Pancreas (tissue), 10 donors: ENCODE measurements at regions not wholly inside any gene's neighbourhood (a gene's known extent, or its start where the extent isn't known, plus 50 kb on each side); places are given as distances from the start of the nearest gene placed in this dataset.

Experiments
- ATAC-seq, 4 donors: fragments of 200-7000 bp; cut with Tn5 transposase; one replicate each; pipeline versions ENCODE4 v1.8.0 to v1.9.1; 2020; ENCODE audit warnings: mild to moderate bottlenecking in 4 of 4, moderate library complexity in 4 of 4
- DNase-seq, 6 donors: peaks; one replicate each; pipeline ENCODE4 v3.0.0-alpha.2; 2020
- FAIRE-seq: peaks from 2 replicates; lab custom pipeline; 2012; peaks lifted over from hg19 to GRCh38; lab: Jason Lieb, UNC
- H3K27ac ChIP-seq, 4 donors: fragments of 200-600 bp; sonication (generic); 1 replicate in 3 of 4; 2 replicates in 1 of 4; pipeline versions ENCODE4 v1.5.0 to v1.8.0; 2020
- H3K27me3 ChIP-seq, 4 donors: fragments of 200-600 bp; one replicate each; pipeline ENCODE4 v1.8.0; 2021
- H3K36me3 ChIP-seq, 3 donors: fragments of 200-600 bp; sonication (generic) in 1 of 3; one replicate each; pipeline versions ENCODE4 v1.5.0 to v1.8.0; 2020 to 2021
- H3K4me1 ChIP-seq, 3 donors: fragments of 200-600 bp; one replicate each; pipeline ENCODE4 v1.8.0; 2021
- H3K4me3 ChIP-seq, 4 donors: fragments of 200-600 bp; sonication (generic) in 2 of 4; one replicate each; pipeline versions ENCODE4 v1.5.0 to v1.8.0; 2020 to 2021
- H3K9me3 ChIP-seq, 4 donors: fragments of 200-600 bp; one replicate each; pipeline ENCODE4 v1.8.0; 2021
- CTCF ChIP-seq, 4 donors: fragments of 200-600 bp; sonication (generic) in 3 of 4; IDR thresholded peaks; one replicate each; pipeline versions ENCODE4 v1.5.0 to v1.8.0; 2021; ENCODE audit warnings: antibody characterized with exemption in 4 of 4
- WGBS, 2 donors: extraction: QIAGEN DNeasy Blood & Tissue Kit; methylation state at CpG; one replicate each; pipeline ENCODE4 v1.1.7; 2013; 5-methylcytosine and 5-hydroxymethylcytosine counted together
- intact Hi-C, 3 donors: fragments of 100-400 bp; cut with DNase I; formaldehyde crosslinking; loops; one replicate each; pipeline versions ENCODE4 v1.11.1 to v1.14.2; 2022
- donor health status: healthy with polysubstance abuse.
- donor health status: DM: no; HTN: no; CAD: no; lungs with moderate emphysema.
- donor health status: DM: no; HTN: no; CAD: no.
- donor health status: control.
- donor health status: control.
- donor health status: Bipolar disorder and iron deficiency.
- donor health status: DM: yes; HTN: yes; CAD: no.
- donor health status: DM: no; HTN: no; CAD: no.
- donor health status: DM: no; HTN: no; CAD: no.
- donor health status: DM: yes; HTN: yes; CAD: no.

GRCh38 chr18:28760299-28760698, 583.4 kb upstream of the CDH2 start:
- Histone ChIP-seq H3K9me3 (no peaks in the 10 kb centered on the region), H3K4me3 (no peak overlapping the region), H3K4me1 (no peaks in the 10 kb centered on the region), H3K36me3 (no peaks in the 10 kb centered on the region), H3K27ac (no peak overlapping the region), H3K27me3 (no peaks in the 10 kb centered on the region)
- FAIRE-seq (no peak), ATAC-seq (no peak), DNase-seq (no peak)
- intact Hi-C loops = no loop called here
- WGBS, 2 donors = 60 to 73% methylated on average over 5 of the region's 5 CpGs
- no peak for TF ChIP-seq CTCF (IDR thresholded peaks at IDR 0.05)

DNA sequence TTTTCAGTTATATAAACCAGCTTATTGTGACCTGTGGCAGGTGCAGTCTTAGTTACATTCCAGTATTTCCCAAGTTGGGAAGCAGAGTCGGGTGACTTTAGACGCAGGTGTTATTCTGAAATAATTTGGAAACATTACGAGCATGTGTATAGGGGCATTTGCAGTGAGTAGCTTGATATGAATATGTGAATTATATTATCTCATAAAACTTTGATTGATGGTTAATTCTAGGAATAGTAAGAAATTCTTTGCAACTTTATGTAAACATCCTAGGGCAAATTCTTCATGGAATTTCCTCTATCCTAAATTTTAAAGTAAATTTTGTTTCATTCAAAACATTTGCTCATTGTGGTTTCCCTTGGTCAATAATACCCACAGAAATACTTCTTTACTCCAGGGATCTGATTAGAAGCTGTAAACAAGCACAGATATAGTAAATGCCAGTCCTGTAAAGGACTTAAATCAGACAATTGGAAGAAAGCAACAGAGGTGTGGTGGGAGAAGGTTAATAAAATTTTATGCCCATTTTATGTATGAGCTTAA, 580.6 kb upstream of the CDH2 start:
- H3K4me1 ChIP-seq = no peaks in the 10 kb centered on the region
- ATAC-seq = no peak
- H3K9me3 ChIP-seq = no peaks in the 10 kb centered on the region
- FAIRE-seq = no peak
- no peak overlapping the region for H3K4me3 ChIP-seq
- H3K36me3 ChIP-seq = no peaks in the 10 kb centered on the region
- intact Hi-C loops = no loop called here
- no peaks in the 10 kb centered on the region for H3K27me3 ChIP-seq
- WGBS, 2 donors = 64 to 69% methylated on average over 3 of the region's 3 CpGs
- no peak for DNase-seq
- no peak for TF ChIP-seq CTCF (IDR thresholded peaks at IDR 0.05)
- no peak overlapping the region for H3K27ac ChIP-seq

DNA sequence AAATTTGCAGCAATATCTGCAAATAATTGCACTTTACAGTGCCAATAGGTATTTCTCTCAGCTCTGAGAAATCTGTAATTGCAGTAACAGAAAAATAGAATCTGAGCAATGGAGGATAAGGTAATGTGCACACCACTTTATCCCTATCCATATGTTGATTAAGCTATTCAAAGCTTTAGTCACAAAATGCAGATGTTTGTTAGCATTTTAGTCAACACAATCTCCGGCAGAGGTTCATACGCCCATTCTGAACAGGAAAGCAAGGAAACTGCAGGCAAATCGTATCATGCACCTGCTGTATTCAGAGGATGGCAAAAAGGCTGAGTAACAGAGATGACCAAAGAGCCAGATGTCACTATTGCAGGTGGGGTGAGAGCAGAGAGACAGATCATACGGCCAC, 566.2 kb upstream of the CDH2 start:
- ATAC-seq (no peak), DNase-seq (no peak), FAIRE-seq (no peak)
- WGBS, 2 donors = 56 to 65% methylated on average over 4 of the region's 4 CpGs
- TF ChIP-seq CTCF (IDR thresholded peaks at IDR 0.05) = no peak
- H3K4me1 ChIP-seq = no peaks in the 10 kb centered on the region
- no peak overlapping the region for H3K27ac ChIP-seq
- no peaks in the 10 kb centered on the region for H3K9me3 ChIP-seq
- H3K4me3 ChIP-seq = no peak overlapping the region
- intact Hi-C loops = no loop called here
- no peaks in the 10 kb centered on the region for H3K36me3 ChIP-seq
- no peaks in the 10 kb centered on the region for H3K27me3 ChIP-seq

DNA sequence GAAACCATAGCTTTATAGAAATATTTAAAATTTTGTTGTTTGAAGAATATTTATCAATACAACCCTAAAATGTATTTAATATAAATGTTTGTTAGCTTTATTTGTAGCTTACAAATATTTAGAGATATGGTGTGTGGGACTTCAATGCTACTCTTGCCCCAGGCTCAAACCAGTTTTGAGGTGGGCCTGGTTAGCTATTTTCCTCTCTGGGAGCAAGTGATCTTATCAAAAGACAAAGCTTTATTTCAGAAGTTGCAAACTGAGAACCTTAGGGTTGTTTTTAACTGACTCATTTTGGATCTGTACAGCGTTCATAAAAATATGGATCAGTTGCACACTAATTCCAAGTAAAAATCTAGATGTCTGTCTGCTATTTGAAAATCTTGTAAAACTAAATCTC, 563.6 kb upstream of the CDH2 start:
- Histone ChIP-seq H3K27me3 (no peaks in the 10 kb centered on the region), H3K36me3 (no peaks in the 10 kb centered on the region), H3K4me3 (no peak overlapping the region), H3K4me1 (no peaks in the 10 kb centered on the region), H3K9me3 (no peaks in the 10 kb centered on the region), H3K27ac (no peak overlapping the region)
- intact Hi-C loops = no loop called here
- no peak for TF ChIP-seq CTCF (IDR thresholded peaks at IDR 0.05)
- FAIRE-seq = no peak
- DNase-seq = no peak
- 74 to 79% methylated on average over 1 of the region's 1 CpG for WGBS, 2 donors
- ATAC-seq = no peak

DNA sequence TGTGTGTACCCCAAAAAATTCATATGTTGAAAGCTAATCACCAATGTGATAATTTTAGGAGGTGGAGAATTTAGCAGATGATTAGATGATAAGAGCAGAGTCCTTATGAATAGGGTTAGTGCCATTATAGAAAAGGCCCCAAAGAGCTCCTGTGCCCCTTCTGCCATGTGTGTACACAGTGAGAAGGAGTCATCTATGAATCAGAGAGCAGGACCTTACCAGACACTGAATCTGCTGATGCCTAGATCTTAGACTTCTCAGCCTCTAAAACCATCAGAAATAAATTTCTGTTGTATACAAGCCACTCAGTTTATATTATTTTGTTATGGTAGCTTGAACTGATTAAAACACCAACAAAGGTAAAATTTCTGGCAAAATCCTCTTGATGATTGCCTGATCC, 560.0 kb upstream of the CDH2 start:
- H3K36me3 ChIP-seq = no peaks in the 10 kb centered on the region
- no peaks in the 10 kb centered on the region for H3K27me3 ChIP-seq
- intact Hi-C loops = no loop called here
- no peaks in the 10 kb centered on the region for H3K4me1 ChIP-seq
- H3K9me3 ChIP-seq = no peaks in the 10 kb centered on the region
- no peak for FAIRE-seq
- ATAC-seq = no peak
- DNase-seq = no peak
- H3K4me3 ChIP-seq = no peak overlapping the region
- TF ChIP-seq CTCF (IDR thresholded peaks at IDR 0.05) = no peak
- H3K27ac ChIP-seq = no peak overlapping the region
